GM12892 (cell line): ENCODE measurements at regions not wholly inside any gene's neighbourhood (a gene's known extent, or its start where the extent isn't known, plus 50 kb on each side); places are given as distances from the start of the nearest gene placed in this dataset.

ENCODE experiments used
- POLR2A ChIP-seq: IDR thresholded peaks from 2 replicates; pipeline ENCODE4 v1.6.1; 2011; ENCODE audit warnings: low read depth, low read length, control low read depth
- POLR2AphosphoS5 ChIP-seq: IDR thresholded peaks from 2 replicates; pipeline ENCODE4 v1.6.1; 2011; ENCODE audit warnings: low read depth, low read length, control low read depth
- TAF1 ChIP-seq: IDR thresholded peaks from 2 replicates; pipeline ENCODE4 v1.6.1; 2011; ENCODE audit warnings: low read depth, mild to moderate bottlenecking, control low read depth, low read length, borderline replicate concordance

GRCh38 chr12:115811929-115812328 lies 465.6 kb downstream of the MED13L start:
- TF ChIP-seq POLR2A (no peak), POLR2AphosphoS5 (no peak), TAF1 (no peak)
